Activated CD8-positive, alpha-beta memory T cell treated with anti-CD3 and anti-CD28 coated beads, Interleukin-2, amount 50 U/mL, for 48 hours (primary cell): ENCODE measurements at regions not wholly inside any gene's neighbourhood (a gene's known extent, or its start where the extent isn't known, plus 50 kb on each side); places are given as distances from the start of the nearest gene placed in this dataset.

Experiments used
- DNase-seq: peaks from one replicate; pipeline ENCODE4 v3.0.0-alpha.2; 2020

DNA sequence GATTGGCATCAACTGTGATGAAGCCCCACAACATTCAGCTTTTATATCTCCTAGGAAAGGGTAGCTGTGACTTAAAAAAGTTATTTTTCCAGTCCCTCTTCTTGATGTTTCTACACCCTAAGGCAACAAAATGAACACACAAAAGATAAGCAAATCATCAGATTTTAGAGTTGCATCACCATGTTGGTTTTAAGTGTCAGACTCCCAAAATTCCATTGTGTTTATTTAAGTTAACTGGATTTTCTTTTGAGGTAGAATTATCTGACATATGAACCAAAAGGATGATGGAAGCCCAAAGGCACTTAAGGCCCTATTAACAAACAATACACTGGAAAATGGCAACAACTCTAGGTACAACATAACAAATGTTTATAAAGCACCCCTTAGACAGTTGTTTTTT is 261.7 kb upstream of the SLC39A10 start:
- DNase-seq = no peak

DNA sequence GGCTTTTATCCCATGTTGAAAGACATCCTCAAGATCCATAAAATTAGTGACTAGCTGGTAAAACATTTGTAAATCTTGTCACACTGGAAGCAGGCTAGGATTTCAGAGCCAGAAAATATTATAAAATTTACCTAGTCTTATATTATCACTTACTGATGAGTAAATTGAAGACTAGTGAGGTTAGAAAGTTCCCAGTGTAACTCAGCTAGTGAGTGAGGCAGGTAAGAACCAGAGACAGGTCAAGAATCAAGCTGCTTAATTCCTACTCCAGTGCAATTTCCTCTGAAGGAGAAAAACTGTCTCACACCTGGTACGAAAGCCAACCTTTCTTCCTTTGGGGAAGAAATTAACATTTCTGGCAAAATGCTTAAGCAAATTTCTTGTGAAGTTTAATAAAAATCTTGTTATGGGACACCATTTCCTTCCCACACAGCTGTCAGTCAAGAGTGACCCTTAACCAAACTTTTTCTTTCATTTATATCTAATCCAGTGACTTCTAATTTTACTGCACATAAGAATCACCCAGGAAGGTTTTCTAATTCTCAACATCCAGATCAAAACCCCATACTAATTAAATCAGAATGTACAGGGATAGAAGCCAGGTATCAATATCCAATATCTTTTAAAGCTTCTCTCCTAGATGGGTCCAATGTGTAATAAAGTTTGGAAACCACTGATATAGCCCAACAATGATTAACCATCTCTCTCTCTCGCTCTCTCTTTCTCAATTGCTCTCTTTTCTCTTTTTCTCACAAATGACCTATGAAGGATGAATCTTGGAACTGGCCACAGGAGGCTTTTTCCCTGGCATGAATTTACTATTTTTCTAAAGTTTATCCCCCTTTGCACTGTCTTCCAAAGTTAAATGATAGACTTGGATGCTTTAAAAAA is 264.3 kb upstream of the SLC39A10 start:
- DNase-seq = no peak

DNA sequence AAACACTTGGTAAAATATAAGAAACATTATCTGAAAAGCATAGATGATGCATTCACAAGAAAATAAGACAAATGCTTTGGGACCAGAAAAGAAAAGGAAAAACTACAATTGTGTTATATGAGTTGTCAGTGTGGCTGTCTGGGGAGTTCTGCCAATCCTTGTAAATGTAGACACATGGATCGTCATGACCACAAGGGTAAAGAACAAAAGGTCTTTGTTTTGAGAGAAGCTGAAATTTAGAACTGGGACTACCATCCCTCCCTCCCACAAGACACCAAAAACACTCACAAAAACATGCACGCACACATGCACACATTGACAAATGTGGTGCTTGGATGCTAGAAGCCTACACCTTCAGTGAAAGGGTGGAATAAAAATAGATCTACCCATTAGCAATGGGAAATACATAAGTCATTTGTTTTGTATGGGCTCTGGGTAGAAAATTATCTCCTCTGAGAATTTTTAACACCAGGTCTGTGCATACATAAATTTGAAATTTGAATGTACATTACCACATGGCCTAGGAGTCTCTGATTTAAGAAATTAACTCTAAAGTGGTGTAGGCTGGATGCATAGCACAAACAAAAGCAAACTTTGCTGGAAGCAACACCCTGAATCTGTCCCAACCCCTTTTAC is 266.2 kb upstream of the SLC39A10 start:
- DNase-seq = no peak

DNA sequence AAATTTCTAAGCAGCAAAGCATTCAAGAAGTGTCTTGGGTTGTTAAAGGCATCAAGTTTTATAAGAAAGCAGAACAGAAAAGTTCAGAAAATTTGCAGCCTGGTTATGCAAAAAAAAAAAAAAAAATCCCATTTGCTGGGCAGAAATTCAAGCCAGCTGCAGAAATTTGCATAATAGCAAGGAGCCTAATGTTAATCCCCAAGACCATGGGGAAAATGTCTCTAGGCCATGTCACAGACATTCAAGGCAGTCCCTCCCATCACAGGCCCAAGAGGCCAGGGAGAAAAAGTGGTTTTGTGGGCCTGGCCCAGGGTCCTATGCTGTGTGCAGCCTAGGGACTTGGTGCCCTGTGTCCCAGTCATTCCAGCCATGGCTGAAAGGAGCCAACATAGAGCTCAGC is 269.0 kb upstream of the SLC39A10 start:
- DNase-seq = no peak

DNA sequence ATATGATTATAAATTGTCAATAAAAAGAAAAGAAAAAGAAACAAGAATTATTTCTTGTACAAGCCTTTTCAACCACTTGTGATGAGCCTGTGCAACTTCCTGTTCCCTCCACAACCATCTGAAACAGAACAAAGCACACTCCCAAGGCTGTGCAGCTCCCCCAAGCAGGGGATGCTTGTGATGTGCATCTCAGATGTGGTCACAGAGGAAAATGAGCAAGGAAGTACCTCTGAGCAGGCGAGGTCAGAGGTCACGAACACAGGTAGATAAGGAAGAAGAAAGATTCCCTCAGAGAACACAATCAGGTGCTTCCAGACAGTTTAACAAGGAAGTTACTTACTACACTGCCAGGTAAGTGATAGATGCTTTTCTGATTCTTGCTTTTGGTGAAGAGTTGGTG is 274.8 kb upstream of the SLC39A10 start:
- no peak for DNase-seq

DNA sequence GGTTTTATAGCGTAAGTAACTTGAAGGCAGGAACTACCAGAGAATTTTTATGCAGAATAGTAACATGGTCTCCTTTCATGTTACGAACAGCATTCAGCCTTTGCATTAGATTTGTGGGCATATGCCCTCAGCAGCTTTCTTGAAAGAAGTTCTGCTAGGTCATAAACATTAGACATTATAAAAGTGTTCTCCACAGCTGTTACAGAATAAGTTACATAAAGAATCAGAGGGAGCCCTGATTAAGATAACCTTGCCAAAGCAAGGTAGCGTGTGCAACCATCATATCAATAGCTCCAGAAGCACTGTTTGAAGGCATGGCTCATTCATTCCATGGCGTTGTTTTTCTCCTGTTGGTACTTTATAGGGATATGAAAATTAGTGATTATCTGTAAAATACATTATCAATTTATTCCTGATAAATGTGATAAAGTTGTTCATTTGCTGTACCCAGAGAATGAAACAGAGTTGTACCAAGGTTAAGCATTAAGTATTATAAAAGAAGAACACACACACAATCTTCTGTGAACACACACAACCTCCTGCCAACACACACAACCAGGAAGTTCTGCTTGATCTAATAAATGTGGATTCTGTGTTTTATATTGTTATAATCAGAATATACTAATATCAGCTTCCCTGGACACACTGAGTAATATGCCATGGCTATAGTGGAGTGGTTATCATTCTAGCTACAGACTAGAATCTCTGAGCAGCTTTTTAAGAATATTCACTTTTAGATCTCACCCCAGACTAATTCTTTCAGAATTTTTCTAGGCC is 286.7 kb upstream of the SLC39A10 start:
- no peak for DNase-seq

DNA sequence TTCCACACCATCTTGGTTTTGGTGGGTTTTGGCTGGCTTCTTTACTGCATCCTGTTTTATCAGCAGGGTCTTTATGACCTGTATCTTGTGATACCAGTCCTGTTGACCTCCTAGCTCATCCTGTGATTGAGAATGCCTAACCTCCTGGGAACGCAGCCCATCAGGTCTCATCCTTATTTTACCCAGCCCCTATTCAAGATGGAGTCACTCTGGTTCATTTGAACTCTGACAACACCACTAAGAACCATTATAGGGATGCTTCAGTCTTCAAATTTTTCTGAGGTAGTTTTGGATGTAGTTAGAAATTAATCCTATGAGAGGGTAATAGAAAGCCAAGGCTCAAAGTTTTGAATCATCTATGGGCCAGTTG is 287.8 kb upstream of the SLC39A10 start:
- no peak for DNase-seq

DNA sequence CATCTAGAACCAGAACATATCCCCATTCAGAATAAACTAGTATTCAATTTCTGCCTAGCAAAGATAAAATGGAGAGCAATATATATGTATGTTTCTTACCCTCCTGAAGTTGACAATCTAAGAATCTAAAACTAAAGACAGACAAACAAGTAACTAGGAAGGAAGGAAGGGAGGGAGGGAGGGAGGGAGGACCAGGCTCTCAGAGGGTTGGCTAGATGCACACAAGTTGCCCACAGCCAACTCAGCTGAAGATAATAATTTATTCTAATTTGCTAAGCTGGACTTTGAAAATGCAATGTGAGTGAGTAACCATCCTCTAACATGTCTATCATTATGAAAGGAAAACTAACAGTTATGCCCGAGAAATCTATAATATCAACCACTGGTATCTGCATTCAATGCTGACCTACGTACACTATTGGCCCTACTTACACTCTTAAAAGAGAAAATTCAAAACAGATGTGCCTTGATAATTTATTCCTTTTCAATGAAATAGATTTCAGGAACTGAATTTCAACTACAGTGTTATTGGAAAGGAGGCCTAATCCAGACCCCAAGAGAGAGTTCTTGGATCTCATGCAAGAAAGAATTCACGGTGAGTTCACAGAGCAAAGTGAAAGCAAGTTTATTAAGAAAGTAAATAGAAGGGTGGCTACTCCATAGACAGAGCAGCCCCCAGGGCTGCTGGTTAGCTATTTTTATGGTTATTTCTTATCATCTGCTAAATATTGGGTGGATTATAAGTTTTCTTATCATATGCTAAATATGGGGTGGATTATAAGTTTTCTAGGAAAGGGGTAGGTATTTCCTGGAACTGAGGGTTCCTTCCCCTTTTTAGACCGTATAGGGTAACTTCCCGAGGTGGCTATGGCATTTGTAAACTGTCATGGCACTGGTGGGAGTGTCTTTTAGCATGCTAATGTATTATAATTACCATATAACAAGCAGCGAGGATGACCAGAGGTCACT is 288.5 kb upstream of the SLC39A10 start:
- no peak for DNase-seq

DNA sequence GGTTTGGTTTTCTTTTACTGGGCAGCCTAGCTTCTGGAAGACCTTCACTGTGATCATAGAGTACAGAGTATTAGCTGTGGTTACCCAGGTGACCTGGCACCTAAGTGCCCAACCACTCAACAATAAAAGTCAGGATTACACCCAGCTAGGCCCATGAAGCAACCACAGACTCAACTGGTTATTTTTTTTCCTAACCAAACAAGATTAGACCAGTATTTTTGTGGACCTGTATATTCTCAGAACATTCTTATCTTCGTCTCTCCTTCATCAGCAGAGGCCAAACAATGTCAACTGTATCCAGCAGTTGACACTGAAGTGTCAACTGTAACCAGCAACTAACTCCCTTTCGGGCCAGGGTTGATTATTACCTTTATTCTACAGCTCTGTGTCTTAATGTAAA is 289.2 kb upstream of the SLC39A10 start:
- DNase-seq = no peak

DNA sequence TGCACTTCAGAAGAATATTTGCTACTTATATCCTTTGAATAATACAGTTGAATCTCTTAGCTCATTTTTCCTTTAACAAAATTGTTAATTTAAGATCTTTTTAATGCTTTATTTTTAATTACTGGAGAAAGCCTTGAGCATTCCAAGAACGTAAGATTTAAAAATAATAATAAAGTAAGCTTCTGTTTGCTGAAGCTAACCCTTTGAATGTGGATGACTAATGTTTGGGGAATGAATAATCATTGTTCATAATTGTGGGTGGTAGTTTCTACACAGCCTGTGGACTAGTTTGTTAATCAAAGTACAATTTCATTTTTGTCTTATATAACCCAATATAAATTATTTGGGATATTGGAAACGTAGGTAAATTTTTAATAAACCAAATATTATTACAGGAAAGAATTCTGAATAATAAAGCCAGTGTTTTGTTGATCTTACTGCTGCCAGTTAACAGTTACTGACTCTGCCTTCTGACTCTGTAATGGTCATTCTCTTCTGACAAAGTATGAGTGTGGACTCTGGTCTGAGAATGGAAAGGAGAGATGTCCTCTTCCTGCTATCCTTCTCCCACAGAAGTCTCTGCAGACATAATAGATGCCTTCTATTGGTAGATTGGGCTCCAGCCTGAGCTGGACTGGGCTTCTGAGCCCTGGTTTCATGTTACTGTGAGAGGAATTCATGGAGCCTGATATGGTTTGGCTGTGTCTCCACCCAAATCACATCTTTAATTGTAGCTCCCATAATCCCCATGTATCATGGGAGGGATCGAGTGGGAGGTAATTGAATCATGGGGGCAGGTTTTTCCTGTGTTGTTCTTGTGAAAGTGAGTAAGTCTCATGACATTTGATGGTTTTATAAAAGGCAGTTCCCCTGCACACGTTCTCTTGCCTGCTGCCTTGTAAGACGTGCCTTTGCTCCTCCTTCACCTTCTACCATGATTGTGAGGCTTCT is 292.7 kb upstream of the SLC39A10 start:
- DNase-seq = no peak

DNA sequence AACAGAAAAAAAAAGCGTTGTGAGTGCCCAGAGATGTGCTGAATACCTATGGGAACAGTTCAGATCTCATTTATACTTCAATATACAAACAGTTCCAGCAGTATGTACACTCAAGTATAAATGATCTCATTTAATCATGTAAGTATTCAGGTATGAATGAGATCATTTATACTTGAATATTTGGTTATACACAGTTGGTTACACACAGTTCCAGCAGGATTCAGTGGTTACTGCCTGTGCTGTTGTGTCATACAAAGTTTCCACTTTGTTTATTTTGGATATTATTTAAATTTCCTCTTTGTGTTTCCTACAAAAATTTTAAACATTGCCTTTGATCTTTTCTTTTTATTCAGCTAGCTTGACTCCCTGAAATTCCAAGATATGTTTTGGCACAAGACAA is 293.5 kb upstream of the SLC39A10 start:
- no peak for DNase-seq

DNA sequence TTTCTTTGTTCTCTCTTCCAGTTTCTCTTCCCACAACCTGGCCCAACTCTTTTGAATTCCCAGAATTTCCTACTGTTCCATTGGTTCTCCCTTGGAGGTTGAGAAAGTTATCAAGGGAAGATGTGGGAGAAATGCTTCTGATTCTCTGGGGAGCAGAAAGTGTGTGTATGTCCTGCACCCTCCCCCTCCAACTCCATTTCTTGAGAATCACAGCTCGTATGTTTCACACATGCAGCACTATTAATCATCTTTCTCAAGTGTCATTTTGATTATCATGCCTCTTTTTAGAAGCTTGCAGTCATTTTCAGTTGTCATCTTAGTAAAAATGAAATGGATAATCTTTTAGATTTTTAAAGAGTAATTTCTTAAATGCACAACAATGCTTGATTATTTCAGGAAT is 296.8 kb upstream of the SLC39A10 start:
- no peak for DNase-seq

DNA sequence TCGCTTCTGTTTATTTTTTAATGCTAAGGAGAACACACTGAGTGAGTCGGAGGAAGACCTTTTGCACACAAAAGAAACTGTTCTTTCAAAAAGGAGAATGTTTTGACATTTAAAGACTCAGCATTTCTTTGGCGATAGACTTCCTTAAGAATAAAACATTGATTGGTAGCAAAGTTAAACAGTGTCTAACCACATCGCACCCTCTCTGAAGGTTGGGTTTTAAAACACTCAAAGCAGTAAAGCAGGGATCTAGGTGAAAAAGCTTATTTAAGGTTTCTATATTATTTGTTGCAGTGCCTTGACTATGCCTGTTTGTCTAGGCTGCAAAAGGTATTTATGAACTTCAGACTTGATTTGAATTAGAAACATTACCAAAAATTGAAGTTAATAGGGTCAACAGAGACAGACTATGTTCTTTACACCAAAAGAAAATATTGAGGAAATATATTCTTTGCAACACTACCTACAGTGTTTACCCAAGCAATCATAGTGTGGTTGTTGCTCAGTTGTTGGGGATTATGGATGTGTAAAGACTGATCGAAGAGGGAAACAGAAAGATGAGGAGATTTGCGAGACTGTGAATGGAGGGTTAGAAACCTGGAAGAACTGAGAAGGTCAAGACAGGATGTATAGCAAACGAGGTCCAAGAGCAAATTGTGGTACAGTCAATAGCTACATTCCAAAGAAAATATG is 297.8 kb upstream of the SLC39A10 start:
- DNase-seq = no peak

DNA sequence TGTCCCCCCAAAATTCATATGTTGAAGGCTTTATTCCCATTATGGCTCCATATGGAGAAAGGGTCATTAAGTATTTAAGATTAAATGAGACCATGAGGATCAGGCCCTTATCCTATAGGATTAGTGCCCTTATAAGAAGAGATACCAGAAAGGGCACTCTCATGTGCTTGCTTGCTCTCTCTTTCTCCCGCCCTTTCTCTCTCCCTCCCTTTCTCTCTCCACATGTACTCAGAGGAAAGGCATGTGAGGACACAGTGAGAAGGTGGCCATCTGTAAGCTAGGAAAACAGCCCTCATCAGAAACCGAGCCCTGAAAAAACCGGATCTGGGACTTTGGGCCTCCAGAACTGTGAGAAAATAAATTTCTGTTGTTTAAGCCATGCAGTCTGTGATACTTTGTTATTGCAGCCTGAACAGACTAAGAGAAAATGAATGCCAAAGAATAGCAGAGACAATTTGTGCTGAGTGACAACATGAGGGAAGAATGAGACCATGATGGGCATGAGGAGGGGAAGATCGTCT is 300.0 kb upstream of the SLC39A10 start:
- no peak for DNase-seq

DNA sequence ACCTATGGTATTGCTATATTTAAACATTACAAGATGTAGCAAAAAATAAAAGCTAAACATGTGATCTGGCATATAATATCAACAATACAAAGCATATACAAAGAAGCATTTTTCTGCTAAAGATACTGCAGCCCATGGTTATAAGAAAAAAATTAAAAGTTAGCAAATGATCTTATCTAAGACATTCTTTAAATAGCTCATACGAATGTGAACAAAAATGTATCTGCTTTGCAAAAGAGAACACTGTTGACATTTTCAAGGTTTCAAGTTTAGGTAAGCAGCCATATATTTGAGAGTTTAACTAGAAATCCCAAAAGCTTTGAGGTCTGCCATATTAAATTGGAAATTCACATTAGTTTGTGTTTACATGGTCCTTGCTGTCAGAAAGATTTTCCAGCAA is 301.0 kb upstream of the SLC39A10 start:
- DNase-seq = no peak

DNA sequence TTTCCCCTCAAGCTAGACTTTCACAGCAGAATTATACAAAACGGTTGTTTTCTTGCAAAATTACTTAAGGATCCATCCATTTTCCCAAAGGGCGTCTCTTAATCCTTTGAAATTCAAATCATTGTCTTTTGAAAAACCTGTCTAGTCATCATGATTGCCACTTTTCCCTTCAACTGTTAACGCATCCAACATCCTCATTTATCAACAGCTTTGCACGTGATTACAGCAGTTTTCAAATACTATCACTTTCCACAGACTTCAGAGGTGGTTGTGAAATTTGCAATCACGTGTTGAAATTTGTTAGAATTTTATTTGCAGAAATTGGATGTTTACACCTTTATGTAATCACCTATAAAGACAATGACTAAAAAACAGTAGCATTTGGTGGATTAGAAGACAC is 304.4 kb upstream of the SLC39A10 start:
- no peak for DNase-seq

DNA sequence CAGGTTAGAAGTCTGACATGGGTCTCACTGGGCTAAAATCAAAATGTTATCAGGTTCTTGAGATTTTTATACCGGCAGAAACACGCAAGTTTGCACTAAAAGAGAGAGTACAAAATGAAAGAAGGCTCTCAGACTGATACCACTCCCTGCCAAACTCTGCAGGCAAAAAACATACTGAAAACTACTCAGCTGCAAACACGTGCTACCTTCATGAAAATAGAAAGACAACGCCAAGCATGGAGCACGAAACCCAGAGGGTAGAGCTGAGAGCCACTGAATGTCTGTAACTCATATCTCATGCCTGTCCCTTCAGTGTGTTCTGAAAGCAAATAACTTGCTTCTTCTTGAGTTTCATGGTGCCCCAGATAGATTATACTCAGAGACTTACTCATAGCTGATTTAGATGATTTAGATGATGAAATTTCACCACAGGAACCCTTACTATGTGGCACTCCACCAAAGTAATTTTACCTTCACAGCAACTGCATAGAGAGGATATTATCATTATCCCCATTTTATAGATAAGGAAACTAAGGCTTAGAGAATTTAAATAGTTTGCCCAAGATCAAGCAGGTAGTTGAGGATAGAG is 313.0 kb upstream of the SLC39A10 start:
- no peak for DNase-seq

DNA sequence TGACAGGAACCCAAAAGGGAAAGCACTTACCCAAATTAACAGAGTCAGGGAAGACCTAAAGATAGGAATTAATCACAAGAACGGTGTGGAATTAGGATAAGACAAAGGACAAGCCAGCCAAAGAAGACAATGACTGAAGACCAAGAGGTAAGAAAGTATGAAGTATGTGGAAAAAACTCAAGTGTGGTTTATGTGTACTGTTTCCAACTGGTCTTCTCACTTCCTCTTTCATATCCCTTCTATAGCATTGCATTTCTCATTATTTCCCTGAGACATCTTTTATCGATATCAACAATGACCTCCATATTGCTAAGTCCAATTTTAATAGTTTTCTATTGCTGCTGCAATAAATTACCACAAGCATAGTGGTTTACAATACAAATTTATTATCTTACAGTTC is 313.5 kb upstream of the SLC39A10 start:
- DNase-seq = no peak

DNA sequence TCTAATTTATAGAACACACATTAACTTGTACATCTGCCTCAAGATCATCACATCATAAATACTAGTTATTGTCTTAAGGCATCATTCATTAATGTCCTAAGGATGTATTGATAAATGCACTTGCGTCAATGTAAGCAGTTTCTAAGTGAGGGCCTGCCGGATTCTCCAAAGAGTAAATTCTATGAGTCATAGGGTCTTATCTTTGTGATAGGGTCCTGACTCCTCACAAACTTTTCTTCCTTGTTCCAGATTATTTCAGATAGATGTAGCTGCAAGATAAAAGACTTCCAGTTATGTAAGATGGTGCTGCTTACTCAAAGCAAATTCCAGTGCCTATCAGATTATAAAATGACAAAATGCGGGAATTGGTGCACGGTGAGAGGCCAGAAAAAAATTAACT is 315.0 kb upstream of the SLC39A10 start:
- no peak for DNase-seq

DNA sequence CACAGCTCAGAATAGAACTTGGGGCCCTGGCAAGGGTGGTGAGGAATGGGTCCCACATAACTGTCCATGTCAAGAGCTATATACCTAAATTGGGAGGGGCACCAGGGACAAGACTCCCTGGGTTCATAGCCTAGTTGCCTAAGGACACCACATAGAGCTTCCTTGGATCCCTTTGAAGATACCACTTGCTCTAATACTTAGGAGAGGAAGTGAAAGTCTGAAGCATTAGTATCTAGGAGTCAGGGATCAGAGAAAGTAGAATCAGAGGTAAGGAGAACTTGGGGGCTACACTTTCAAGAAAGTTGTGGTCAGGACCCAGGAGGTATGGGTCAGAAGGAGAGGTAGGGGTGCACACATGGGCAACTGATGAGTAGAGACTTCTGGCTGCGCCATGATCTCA is 318.2 kb upstream of the SLC39A10 start:
- no peak for DNase-seq
